ENCODE measurements at regions not wholly inside any gene's neighbourhood (a gene's known extent, or its start where the extent isn't known, plus 50 kb on each side); places are given as distances from the start of the nearest gene placed in this dataset.
A peak's percentile ranks its signal among the peaks of the same experiment; 100 is the strongest.
"Not testable (repeated sequence)": the region's sequence is repeated elsewhere in the genome, so short reads cannot be mapped to it uniquely, and the experiment has no call there.

DNA sequence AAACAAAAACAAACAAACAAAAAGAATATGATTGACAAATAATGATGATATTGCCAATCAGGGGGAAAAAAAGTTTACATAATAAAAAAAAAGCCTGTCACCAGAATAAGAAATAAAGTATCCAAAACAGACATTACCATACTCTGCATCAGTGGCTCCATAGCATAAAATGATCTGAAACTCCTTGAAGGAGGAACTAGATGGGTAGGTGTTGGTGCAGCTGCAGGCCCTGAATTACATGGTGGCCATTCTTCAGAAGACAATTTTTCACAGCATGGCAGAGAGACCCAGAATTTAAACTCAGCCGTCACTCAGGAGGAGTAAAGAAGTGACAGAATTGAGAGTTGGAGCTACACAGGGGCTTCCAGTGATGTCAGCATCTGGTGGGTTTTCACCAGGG, 60.2 kb downstream of the GLUL start:
- no peak for DNase-seq

DNA sequence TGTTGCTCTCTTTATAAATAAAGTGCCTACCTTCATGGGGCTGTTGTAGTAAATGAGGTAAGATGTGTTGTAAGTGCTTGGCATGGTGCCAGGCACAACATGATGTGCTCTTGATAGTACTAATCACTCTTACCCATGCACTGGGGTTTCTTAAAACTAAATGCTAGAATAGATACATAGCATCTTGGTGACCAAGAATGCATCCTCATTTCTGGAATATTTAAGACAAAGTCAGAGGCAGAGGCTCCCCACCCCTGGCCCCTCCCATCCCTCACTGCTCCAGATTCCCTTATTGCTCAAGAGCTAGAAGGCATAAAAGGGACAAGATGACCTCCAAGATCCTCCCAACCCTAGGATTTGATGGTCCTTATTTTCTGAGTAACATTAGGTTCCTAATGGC, 61.3 kb downstream of the GLUL start:
- no peak for DNase-seq

DNA sequence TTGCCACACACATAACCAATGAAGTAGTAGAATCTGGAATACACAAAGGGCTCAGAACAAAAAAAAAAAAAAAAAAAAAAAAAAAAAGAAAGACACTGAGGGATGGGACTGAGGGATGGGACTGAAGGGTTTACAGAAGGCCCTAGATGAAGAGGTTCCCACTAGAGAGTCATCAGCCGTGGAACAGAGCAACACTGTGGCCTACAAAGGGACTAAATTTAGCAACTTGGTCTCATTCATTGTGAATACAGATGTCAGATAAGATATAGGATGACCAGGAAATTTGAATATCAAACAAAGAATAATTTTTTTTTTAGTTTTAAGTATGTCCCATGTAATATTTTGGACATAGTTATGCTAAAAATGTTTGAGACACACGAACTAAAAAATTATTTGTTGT, 62.1 kb downstream of the GLUL start:
- DNase-seq: peak; percentile 83

DNA sequence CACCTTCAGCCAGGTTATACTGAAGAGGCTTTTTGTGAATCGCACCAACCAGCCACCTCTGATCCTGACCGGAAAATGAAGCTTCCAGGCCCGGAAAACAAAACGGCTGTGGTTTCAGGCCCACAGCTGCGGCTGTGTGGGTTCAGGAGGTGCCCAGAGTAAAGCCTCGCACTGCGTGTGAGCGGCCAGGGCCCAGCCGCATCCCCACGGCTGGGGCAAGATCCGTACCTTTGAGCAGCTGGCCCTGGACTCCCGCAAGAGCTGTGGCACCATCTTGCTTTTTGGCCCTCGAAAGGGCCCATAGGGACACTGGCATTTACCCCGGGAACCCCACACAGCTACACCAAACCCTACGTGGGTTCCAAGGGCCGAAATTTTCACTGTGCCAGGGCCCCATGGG, 63.0 kb downstream of the GLUL start:
- DNase-seq: no peak

DNA sequence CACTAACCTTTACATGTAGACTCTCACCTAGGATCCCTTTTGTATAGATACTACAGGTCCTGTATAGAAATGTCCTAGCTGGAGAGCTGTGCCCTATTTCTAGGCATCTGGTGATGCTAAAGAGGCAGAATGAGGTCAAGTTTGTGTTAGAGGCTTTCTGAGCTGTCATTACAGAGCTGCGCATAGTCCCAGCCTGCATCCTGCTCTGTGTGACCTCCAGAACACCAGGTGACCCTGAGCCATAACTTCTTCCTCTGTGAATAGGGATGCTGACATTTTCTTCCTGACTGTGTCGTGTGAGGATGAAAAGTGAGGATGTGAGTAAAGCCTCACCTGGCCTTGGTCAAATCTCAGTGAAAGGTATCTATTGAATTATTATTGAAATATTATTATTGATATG, 66.3 kb downstream of the GLUL start:
- no peak for DNase-seq

DNA sequence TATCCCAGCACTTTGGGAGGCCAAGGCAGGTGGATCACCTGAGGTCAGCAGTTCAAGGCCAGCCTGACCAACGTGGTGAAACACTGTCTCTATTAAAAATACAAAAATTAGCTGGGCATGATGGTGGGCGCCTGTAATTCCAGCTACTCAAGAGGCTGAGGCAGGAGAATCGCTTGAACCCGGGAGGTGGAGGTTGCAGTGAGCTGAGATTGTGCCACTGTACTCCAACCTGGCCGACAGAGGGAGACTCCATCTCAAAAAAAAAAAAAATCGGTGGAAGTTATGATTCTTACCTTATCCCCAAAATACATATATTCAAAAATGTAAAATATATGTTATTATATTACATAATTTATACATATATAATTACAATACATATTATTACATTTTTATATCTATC, 70.1 kb downstream of the GLUL start:
- not testable (repeated sequence) for DNase-seq

DNA sequence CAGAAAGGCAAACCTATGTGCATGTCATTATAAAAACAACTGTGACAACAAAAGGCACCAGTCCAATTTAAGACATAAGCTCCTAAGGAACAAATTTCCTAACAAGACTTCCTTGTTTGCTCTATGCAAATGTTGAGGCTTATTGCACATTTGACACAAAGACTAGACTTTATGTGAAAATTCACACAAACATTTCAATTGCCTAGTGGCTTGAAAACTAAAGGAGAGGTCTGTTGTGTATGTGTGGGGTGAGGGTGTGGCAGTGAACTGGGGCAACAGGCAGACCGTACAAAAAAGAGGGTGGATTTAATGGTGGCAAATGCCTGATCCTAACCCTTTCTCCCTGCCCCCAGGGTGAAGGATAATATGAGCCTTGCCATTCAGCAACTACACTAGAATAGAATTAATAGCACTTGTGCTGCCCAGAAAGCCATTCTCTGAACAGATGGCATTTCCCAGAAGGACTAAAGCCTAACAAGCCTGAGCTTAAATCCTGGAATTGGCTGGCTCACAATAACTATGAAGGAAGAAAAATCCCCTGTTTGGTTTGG, 73.9 kb downstream of the GLUL start:
- DNase-seq: peak; percentile 93

DNA sequence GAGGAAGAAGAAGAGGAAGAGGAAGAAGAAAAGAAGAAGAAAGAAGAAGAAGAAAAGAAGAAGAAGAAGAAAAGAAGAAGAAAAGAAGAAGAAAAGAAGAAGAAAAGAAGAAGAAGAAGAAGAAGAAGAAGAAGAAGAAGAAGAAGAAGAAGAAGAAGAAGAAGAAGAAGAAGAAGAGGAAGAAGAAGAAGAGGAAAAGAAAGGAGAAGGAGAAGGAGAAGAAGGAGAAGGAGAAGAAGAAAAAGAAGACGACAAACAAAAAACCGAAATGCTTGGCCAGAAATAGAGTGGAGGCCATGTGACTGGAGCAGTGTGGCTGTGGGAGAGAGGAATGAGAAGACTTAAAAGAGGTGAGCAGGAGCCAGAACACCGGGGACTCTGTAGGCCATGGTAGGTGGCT, 75.1 kb downstream of the GLUL start:
- DNase-seq: not testable (repeated sequence)

DNA sequence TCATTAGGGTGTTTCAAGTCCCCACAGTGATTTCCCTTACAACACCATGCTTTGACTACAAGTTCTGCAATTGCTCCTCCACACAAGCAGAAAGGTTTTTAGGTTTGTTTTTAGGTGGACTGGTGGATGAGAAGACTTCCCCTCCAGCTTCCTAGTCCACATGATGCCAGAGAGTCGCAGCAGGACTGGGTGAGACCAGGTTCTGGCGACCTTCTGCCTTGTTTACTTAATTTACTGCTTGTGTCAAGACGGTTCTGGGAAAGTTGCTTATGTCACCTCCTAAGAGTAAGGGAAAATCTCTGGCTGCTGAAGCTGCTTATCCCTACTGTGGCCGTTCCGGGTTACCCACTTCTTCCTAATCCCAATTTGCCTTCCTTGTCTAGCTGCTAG, 76.4 kb downstream of the GLUL start:
- no peak for DNase-seq

DNA sequence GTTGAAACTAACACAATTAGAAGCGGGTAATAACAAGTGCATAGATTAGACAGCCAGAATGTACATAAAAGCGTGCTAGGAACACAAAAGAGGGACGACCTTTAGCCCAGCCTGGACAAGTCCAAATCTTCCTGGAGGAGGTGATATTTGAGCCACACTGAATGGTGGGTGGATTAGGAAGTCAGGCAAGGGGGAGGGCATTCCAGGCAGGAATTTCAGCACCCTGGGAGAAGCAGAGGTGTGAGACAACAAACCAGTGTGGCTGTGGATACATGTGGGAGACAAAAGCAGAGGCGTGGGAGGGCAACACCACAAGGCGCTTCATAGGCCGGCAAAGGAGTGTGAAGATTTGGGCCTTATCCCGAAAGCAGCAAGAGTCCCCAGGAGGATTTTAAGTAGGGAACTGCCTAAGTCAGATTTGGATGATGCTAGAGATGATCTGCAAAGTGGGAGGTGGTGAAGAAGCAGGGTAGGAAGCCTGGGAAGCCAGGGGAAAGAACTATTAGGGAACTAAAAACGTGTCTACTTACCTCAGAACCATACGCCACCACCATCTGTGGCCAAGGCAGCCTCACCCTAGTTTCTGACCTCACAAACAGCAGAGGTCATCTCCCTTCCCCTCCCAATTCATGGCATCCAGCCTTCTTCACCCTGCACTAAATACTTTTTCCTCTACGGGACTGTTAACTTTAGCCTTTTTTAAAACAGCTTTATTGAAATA, 81.8 kb downstream of the GLUL start:
- no peak for DNase-seq

DNA sequence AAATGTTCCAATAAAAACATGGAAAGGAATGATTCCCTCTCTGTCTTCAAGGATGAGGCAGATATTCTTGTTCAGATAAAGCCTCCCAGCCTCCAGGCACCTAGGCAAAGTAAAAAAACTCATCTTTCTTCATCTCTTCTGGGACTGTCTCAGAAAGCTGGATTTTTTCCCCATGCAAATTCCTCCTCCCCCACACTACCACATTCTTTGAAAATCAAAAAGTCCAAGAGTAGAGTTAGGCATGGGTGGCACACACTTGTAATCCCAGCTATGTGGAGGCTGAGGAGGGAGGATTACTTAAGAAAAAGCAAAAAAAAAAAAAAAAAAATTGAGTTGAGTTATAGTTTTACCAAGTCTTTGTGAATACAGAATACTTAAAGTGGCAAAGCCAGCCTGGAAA, 82.8 kb downstream of the GLUL start:
- no peak for DNase-seq

DNA sequence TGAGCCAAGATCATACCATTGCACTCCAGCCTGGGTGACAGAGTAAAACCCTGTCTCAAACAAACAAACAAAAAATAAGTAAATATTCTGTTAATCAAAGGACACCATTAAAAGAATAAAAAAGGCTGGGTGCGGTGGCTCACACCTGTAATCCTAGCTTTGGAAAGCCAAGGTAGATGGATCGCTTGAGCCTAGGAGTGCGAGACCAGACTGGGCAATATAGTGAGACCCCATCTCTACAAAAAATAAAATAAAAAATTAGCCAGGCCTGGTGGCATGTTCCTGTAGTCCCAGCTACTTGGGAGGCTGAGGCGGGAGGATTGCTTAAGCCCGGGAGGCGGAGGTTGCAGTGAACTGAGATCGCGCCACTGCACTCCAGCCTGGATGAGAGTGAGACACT, 84.1 kb downstream of the GLUL start:
- DNase-seq: not testable (repeated sequence)

DNA sequence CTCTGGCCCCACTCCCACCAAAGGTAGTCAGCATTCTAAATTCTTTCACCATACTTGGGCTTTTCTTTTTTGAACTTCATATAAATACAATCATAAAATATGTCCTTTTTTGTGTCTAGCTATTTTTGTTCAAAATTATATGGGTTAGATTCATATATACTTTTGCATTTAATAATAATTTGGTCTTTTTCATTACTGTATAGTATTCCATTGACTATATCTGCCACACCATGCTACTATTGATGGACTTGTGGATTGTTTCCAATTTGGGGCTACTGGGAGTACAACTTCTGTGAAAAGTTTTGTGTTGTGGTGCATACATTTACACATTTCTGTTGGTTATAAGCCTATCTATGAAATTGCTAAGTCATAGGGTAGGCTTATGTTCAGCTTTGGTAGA, 85.7 kb downstream of the GLUL start:
- DNase-seq: no peak

DNA sequence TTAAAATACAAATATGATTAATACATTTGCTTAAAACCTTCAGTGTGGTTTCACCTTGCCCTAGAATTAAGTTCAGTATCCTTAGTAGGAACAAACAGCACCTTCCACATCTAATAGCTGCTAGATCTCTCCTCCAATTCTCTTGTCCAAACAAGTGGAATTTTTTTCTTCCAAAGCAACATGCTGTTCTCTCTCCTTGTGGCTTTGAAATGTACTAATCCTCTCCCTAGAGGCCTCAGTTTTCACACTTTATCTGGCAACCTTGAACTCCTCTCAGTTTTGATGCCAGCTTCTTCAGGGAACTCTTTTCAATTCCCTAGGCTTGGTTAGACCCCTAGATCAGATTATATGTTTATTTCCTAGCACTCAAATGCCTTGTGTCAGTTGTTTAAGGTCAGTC, 87.0 kb downstream of the GLUL start:
- no peak for DNase-seq

DNA sequence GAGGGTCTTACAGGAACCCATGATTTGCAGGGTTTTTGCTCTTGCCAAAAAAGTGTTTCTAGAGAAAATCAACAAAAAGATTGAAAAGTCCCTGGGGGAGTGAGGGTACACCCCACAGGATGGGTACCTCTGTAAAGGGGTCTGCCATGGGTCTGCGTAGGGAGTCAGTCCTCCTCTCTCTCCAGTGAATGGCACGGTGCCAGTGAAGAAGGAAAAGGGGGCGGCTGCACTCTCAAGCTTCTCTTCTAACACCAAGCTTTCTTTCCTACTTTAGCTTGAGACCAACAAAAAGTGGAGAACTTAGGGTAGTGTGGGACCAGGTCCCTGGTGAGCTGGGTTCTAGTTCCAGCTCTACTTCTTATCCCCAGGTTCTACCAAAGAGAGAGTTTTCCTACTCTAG, 87.4 kb downstream of the GLUL start:
- DNase-seq: no peak

DNA sequence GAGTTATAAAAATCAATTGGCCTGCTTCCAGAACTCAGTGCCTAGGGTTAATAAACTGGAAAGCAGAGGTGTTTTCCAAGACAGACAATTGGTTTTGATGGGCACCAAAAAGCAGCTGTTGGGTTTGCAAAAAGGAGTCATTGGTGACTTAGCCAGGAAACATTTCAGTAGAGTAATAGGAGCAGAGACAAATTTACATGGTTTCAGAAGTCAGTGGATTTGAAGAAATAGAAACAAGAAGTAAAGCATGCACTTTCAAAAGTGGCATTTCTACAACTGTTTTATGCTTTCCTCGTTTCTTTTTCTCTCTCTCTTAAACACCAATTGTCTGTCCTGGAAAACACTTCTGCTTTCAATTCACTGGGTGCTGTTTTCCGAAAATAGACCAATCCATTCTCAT, 87.8 kb downstream of the GLUL start:
- no peak for DNase-seq

DNA sequence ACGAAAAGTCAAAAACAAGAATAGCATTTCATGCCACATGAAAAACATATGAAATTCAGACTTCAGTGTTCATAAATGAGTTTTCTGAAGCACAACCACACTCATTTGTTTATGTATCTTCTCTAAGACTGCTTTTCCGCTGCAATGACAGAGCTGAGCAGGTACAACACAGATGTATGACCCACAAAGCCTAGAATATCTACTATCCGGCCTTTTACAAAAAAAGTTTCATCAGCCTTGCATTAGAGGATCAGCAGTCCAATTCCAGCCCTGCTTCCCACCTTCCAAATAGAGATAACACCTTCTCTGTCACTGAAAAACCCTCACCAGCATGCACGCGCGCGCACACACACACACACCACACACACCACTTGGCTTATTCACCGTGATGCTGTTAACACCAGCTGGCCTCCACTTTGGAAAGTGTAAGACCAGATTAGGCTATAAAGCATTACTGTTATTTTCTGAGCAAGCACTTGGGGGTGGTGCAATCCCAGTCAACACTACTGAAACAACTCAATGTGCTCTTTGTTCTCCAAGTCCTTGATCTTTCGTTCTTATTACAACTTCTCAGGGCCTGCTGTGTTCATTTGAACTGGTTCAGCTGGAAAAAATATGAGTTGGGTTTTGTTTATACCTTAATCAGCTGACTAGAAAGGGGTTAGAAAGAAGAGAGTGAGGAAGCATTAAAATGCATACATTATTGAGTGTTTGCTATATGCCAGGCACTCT, 90.0 kb downstream of the GLUL start:
- peak; percentile 96 for DNase-seq

DNA sequence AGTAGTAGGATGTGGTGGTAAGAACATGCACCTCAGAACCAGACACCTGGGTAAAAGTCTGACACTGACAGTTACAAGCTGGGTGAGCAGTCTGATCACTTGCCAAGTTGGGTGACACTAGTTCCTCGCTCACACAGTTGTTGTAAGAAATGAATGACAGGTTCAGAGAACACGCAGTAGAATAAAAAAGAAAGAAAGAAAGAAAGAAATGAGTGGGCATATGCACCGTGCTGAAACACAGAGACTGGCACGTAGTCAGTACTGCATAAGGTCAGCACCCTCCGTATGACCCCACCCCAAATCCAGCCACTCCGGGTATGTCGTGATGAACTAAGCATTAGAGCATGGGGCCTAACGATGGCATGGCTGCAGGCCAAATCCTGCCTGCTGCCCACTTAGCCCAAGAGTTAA, 90.6 kb downstream of the GLUL start:
- no peak for DNase-seq

DNA sequence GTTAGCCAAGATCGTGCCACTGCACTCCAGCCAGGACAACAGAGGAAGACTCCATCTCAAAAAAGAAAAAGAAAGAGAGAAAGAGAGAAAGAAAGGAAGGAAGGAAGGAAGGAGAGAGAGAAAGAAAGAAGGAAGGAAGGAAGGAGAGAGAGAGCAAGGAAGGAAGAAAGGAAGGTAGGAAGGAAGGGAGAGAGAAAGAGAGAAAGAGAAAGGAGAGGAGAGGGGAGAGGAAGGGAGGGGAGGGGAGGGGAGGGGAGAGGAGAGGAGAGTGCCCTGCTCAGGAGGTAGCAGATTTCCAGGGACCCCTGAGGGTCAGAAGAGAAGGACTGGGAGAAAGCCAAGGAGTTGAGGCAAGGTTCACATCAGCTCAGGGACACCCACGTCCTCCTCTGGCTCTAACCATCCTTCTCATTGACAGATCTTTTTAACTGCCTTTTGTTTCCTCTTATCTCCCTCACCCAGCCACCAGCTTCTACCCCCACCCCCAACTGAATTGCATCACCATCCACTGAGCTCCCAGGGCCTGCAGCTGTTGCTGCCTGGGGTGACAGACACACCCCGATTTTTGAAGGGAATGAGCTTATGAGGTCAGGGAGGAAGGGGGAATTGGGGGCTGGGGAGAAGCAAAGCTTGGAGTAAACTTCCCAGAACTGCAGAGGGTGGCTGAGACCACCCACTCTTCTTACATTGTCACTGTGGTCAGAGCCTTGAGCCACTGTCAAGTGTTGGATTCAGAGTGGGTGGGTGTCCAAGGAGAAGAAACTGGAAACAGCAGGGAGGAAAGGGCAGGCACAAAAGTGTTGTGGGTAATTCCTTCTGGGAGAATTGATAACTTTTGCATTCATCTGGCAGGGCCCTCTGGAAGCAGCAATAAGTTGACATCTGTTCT, 91.6 kb downstream of the GLUL start:
- no peak for DNase-seq

DNA sequence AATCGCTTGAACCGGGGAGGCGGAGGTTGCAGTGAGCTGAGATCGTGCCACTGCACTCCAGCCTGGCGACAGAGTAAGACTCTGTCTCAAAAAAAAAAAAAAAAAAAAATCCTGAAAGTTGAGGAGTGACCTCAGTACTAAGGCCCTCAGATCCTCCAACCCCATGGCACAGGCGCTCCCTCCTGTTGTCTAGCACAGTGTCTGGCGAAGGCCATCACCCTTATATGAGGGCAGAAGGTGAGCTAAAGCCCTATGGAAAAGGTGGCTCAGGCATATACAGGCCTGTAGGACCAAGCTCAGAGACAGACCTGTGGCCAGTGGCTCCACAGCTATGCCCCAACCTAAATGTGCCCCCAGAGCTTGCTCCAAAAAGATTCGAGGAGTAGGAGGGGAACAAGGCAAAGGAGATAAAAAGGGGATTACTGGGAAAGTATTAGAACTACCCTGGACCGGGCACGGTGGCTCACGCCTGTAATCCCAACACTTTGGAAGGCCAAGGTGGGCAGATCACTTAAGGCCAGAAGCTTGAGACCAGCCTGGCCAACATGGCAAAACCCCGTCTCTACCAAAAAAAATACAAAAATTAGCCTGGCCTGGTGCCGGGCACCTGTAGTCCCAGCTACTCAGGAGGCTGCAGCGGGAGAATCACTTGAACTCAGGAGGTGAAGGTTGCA, 92.4 kb downstream of the GLUL start:
- not testable (repeated sequence) for DNase-seq

DNA sequence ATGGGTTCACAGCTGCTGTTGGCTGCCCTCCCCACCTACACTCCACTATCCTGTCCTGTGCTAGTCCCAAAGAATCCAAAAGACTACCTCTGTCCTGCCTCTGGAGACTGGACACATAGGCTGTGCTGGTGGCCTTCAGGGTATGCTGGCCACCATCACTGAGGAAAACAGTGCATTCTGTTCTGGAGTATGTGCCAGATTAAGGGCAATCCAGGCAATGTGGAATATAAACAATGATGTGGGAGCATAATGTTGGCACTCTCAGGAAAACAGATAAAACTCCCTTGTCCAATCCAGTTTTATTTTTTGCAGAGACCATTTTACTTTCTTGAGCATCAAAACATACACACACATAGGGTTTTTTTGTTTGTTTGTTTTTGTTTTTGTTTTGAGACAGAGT, 94.3 kb downstream of the GLUL start:
- DNase-seq: no peak

DNA sequence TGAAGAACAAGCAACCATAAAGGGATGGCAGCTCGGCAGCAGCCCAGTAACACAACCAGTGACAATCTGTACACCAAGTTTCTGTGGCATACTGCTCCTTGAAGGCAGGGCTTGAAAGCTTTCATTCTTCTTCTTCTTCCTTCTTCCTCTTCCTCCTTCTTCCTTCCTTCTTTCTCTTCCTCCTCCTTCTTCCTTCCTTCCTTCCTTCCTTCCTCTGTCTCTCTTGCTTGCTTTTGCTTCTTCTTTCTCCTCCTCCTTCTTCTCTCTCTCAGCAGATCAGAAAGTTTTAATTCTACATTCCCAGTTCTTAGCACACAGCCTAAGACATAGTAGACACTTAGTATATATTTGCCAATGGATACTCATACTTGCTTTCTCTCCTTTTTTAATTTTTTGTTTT, 95.9 kb downstream of the GLUL start:
- no peak for DNase-seq

DNA sequence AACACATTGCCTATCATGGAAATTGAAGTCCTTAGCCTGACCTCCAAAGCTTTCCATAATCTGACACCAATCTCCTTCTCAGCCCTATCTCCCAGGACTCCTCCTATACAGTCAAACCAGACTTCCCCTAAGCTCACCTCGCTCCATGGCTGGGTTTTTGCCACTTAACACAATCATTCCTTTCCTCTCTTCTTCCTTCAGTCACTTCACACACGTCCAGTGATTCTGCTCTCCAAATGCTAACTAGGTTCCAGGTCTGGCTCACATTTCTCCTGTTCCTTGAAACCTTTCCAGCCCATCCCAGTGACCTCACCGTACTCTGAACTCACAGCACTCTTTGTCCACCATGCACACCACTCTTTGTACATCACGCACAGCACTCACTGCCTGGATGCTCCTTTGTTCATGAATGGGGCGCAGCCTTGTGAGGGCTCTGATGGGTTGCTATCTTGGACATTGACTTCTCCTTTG, 98.4 kb downstream of the GLUL start:
- DNase-seq: no peak
